ENCODE measurements at regions not wholly inside any gene's neighbourhood (a gene's known extent, or its start where the extent isn't known, plus 50 kb on each side); places are given as distances from the start of the nearest gene placed in this dataset.

- TF ChIP-seq CTCF (IDR thresholded peaks at IDR 0.05) = no peak
- no peak for TF ChIP-seq POLR2A (IDR thresholded peaks at IDR 0.05)
These were observed 57.6 kb upstream of the RASA1 start for GRCh38 chr5:87210076-87210475.

Measured in lower leg skin (tissue), 3 donors.